ENCODE measurements at regions not wholly inside any gene's neighbourhood (a gene's known extent, or its start where the extent isn't known, plus 50 kb on each side); places are given as distances from the start of the nearest gene placed in this dataset.
"Not testable (repeated sequence)": the region's sequence is repeated elsewhere in the genome, so short reads cannot be mapped to it uniquely, and the experiment has no call there.

- POLR2A ChIA-PET (ENCODE audit: low non-redundant PET) = no interaction called here
- no peak for DNase-seq (ENCODE audit: low spot score)
- H3K27ac ChIP-seq = no peak overlapping the region
- CTCF ChIA-PET = no interaction called here
- TF ChIP-seq, protein P1, sequence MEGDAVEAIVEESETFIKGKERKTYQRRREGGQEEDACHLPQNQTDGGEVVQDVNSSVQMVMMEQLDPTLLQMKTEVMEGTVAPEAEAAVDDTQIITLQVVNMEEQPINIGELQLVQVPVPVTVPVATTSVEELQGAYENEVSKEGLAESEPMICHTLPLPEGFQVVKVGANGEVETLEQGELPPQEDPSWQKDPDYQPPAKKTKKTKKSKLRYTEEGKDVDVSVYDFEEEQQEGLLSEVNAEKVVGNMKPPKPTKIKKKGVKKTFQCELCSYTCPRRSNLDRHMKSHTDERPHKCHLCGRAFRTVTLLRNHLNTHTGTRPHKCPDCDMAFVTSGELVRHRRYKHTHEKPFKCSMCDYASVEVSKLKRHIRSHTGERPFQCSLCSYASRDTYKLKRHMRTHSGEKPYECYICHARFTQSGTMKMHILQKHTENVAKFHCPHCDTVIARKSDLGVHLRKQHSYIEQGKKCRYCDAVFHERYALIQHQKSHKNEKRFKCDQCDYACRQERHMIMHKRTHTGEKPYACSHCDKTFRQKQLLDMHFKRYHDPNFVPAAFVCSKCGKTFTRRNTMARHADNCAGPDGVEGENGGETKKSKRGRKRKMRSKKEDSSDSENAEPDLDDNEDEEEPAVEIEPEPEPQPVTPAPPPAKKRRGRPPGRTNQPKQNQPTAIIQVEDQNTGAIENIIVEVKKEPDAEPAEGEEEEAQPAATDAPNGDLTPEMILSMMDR (conservative IDR thresholded peaks at IDR 0.05; ENCODE audit: low read depth) = no peak
Observed at GRCh38 chr14:37997017-37997416, 210.7 kb upstream of the SSTR1 start.

DNA sequence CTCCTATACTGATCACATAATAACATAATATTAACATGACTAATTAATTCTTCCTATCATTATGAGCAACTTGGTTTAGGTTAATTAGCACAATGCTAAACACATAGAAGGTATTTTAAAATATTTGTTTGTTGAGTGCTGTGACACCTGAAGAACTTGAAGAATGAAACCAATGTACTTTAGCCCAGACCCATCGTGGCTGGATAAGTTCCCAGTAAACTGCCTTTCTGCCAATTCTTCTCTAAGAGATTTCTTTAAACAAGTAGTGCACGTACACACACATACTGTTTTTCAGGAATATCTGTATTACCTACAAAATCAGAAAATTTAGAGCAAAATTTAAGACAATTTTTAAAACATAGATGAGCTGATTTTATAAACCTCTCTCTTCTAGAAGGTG lies 207.4 kb upstream of the SSTR1 start:
- ChIA-PET CTCF (no interaction called here), POLR2A (ENCODE audit: low non-redundant PET) (no interaction called here)
- TF ChIP-seq, protein P1 (conservative IDR thresholded peaks at IDR 0.05; ENCODE audit: low read depth) = no peak
- no peak overlapping the region for H3K27ac ChIP-seq
- DNase-seq (ENCODE audit: low spot score) = no peak

DNA sequence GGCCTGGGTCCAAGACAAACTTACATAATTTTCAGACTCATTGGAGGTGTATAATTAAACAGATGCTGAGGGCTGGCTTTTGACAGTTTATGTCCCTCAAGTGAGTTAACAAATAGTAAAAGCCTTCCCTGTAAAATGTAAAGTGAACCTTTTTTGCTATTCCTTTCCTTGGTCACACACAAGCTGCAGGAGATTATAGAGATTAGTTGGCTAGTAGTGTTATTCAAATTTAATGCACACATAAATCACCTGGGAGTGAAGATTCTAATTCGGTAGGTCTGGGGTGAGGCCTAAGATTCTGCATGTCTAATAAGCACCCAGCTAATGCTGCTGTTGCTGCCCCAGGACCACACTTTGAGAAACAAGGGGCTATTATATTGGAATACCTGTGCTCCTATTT lies 206.2 kb upstream of the SSTR1 start:
- H3K27ac ChIP-seq = no peak overlapping the region
- TF ChIP-seq, protein P1 (conservative IDR thresholded peaks at IDR 0.05; ENCODE audit: low read depth) = no peak
- no peak for DNase-seq (ENCODE audit: low spot score)
- ChIA-PET POLR2A (ENCODE audit: low non-redundant PET) (no interaction called here), CTCF (interaction anchor here (0.7 kb wide), 1 partner anchor 811 kb away, joined by 5 read pairs; no protein-coding TSS in a partner anchor)

DNA sequence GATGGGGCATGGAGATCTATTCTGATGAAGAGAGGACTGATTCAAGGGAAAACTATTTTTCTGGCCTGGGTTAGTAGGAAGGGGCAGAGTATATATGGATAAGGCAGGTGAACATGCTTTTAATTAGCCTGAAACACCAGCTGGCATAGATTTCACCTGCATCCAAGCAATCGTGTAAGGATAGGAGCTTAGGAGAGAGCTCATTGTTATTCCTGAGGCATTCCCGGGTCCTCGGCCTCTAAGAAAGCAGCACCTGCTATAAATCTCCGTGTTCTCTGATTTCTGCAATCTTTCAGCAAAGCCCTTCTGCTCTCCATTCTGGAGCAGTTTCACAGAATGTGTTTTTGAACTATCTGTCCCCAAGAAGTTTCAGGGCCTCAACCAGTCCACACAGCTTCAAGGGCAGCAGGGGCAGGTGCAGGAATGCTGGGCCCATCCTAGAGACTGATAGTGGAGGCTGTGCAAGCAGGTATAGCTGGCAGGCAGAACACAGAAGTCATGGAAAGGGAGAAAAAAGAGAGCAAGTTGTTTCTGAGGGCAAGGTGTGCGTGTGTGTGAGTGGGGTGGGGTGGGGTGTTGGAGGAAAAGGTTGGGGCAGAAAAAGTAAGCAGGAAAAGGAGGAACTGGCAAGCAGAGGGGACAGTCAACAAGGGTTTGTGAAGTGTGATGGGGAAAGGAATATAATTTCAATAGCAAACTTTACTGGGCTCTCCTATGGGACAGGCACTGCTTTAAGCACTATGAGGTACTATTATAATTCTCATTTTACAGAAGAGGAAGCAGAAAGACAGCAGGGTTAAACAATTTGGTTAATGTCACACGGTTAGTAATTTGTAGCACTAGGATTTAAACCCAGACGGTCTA lies 203.7 kb upstream of the SSTR1 start:
- H3K27ac ChIP-seq = no peak overlapping the region
- ChIA-PET CTCF (no interaction called here), POLR2A (ENCODE audit: low non-redundant PET) (no interaction called here)
- DNase-seq (ENCODE audit: low spot score) = no peak
- TF ChIP-seq, protein P1 (conservative IDR thresholded peaks at IDR 0.05; ENCODE audit: low read depth) = no peak

- POLR2A ChIA-PET (ENCODE audit: low non-redundant PET) = no interaction called here
- CTCF ChIA-PET = no interaction called here
- H3K27ac ChIP-seq = no peak overlapping the region
- DNase-seq (ENCODE audit: low spot score) = no peak
- TF ChIP-seq, protein P1 (conservative IDR thresholded peaks at IDR 0.05; ENCODE audit: low read depth) = no peak
Observed at GRCh38 chr14:38004610-38004879, 203.2 kb upstream of the SSTR1 start.

DNA sequence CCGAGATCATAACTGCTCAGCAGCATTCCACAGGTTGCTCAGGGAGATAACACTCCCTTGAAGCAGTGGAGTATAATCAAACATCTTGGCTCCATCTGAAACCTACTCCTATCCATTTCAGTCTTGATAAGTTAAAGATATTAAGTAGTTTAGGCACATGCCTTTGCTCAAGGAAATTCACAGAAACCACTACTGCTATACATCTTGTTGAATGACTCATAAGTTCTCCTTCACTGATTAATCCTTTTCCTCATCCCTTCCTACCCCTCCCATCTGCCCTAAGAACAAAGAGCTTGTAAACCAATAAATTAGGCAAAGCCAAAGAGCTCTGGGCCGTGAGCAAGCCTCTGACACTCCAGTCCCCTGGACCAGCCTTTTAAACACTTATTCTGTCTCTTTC lies 196.5 kb upstream of the SSTR1 start:
- POLR2A ChIA-PET (ENCODE audit: low non-redundant PET); H3K27ac ChIP-seq; DNase-seq (ENCODE audit: low spot score); CTCF ChIA-PET: not testable (repeated sequence)

DNA sequence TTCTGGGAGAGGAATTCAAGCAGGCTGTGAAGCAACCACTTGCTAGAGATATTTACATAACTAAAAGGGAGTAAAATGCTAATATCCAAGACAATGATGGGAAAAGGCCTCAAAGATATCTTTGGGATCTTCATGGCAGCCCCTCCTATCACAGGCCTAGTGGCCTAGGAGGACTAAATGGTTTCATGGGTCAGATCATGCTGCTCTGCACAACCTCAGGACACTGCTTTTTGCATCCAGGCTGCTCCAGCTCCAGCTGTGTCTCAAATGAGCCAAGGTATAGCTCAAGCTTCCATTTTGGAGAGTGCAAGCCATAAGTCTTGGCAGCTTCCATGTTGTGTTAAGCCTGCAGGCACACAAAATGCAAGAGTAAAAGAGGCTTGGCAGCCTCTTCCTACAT lies 195.6 kb upstream of the SSTR1 start:
- ChIA-PET CTCF (interaction anchor here (0.6 kb wide), 1 partner anchor 174 kb away, joined by 8 read pairs; no protein-coding TSS in a partner anchor), POLR2A (ENCODE audit: low non-redundant PET) (no interaction called here)
- no peak for DNase-seq (ENCODE audit: low spot score)
- no peak overlapping the region for H3K27ac ChIP-seq
- TF ChIP-seq, protein P1 (conservative IDR thresholded peaks at IDR 0.05; ENCODE audit: low read depth) = no peak

Measured in RWPE1 (cell line).